Uterus (tissue), 2 donors: ENCODE measurements at regions not wholly inside any gene's neighbourhood (a gene's known extent, or its start where the extent isn't known, plus 50 kb on each side); places are given as distances from the start of the nearest gene placed in this dataset.

Experiments
- CTCF ChIP-seq, 4 experiments: fragments of 200-600 bp in 2 of 4; fragments of 450-650 bp in 2 of 4; sonication (generic) in 2 of 4; IDR thresholded peaks; one replicate each; pipeline ENCODE4 v1.5.1; 2016 to 2019; ENCODE audit warnings: antibody characterized with exemption in 4 of 4, mild to moderate bottlenecking in 2 of 4, moderate library complexity in 1 of 4
- POLR2A ChIP-seq, 2 donors: fragments of 450-650 bp; IDR thresholded peaks; one replicate each; pipeline ENCODE4 v1.6.1; 2016; ENCODE audit warnings: antibody characterized with exemption in 2 of 2, mild to moderate bottlenecking in 1 of 2, moderate library complexity in 1 of 2

DNA sequence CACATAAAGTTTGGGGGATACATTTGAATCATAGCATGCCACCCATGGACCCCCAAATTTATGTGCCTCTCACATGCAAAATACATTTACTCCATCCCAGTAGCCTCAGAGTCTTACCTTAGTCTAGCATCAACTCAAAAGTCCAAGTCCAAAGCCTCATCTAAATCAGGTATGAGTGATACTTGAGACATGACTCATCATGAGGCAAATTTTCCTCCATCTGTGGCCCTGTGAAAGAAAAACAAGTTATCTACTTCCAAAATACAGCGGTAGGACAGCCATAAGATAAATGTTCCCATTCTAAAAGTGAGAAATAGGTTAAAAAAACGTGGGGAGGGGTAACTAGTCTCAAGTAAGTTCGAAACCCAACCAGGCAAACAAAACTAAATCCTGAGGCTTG is 444.2 kb downstream of the SNAPC1 start:
- TF ChIP-seq POLR2A (IDR thresholded peaks at IDR 0.05) (no peak), CTCF (IDR thresholded peaks at IDR 0.05) (no peak)
